ENCODE measurements at regions not wholly inside any gene's neighbourhood (a gene's known extent, or its start where the extent isn't known, plus 50 kb on each side); places are given as distances from the start of the nearest gene placed in this dataset.
"Not testable (repeated sequence)": the region's sequence is repeated elsewhere in the genome, so short reads cannot be mapped to it uniquely, and the experiment has no call there.

GRCh38 chr12:92234533-92234932 lies 88.9 kb upstream of the BTG1 start:
- DNase-seq (ENCODE audit: low read depth in 2 of 2) = no peak

- no peak for DNase-seq (ENCODE audit: low read depth in 2 of 2)
Measured at GRCh38 chr12:92233346-92234015, 87.8 kb upstream of the BTG1 start.

- DNase-seq (ENCODE audit: low read depth in 2 of 2) = not testable (repeated sequence)
Measured at GRCh38 chr12:92232371-92232932, 86.8 kb upstream of the BTG1 start.

GRCh38 chr12:92231945-92232344 lies 86.3 kb upstream of the BTG1 start:
- not testable (repeated sequence) for DNase-seq (ENCODE audit: low read depth in 2 of 2)

GRCh38 chr12:92231532-92231931 lies 85.9 kb upstream of the BTG1 start:
- not testable (repeated sequence) for DNase-seq (ENCODE audit: low read depth in 2 of 2)

DNA sequence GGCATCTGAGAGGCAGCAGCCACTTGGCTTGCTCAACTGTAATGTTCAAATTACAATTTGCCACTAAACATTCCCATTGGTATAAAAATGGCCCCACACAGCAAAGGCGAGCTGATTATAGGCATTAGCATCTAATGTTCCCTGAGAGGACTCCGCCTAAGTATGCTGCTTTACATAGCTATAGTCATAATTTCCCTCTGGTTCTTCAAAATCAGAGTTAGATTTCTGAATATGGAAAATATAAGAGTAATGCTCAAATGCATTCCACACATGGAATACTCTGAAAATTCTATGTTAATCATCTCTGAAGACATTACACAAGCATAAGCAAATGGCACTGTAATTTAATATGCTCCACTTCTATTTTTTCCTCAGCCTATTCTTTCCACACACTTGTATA lies 83.7 kb upstream of the BTG1 start:
- DNase-seq (ENCODE audit: low read depth in 2 of 2) = no peak

DNA sequence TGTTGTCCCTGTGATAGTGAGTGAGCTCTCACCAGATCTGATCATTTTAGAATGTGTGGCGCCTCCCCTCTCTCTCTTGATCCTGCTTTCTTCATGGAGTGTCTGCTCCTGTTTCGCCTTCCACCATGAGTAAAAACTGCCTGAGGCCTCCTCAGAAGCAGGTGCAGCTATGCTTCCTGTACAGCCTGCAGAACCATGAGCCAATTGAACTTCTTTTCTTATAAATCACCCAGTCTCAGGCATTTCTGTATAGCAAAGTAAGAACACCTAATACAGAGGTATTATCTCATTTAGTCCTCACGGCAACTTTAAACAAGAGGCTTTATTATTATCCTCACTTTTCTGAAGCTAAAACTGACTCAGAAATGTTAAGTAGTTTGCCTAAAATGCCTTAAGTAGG lies 81.3 kb upstream of the BTG1 start:
- no peak for DNase-seq (ENCODE audit: low read depth in 2 of 2)

DNA sequence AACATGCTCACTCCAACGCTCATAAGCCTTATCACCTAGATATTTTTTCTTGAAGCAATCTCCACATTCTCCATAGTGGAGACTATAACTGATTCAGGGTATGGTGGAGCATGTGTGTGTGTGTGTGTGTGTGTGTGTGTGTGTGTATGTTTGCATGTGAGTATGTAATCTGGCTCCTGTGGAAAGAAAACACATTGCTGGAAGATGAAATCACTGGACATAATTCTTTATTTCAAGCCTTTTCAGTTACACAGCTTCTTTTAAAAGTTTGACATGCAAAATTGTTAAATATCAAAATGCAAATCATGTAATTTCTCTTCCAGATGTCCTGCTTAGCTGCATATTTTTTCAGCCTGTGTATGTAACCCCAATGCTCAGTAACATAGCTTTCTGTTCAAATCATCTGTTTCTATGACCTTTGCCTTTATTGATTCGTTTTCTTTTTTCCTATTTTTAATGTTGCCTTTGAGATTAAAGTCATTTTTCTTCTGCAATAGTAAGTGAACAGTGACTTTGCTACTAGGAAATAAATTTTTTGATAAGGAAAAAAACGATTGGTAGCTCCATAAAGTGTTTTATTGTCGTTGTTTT lies 80.5 kb upstream of the BTG1 start:
- no peak for DNase-seq (ENCODE audit: low read depth in 2 of 2)

DNA sequence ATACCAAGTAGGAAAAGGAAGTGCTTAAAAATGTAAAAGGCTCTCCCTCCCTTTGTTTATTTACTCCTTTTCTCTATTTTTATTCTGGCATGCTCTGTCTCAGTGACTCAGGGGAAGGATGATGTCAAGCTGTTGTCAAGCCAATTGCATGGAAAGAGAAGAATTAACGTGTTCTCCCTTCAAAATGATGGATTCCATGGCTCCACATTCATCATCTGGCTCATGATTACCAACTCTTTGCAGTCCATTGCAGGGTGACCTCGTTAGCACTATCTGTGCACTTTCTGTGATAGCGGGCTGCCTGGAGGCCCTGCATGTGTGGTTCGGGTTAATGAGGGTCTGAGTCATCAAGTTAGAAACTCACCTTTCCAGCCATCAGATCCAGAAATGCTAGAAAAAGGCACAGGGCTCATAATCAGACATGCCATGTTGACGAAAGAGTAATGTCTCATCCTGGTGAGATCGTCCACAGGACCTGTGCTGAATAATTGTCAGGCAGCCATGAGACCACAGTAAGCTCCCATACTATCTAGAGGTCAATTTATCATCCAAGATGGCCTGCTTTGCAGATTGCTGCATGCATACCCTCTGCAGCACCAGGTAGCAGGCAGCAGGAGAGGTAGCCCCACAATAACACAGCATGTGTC lies 79.2 kb upstream of the BTG1 start:
- peak in 1 of 2 donors; percentile 43 for DNase-seq (ENCODE audit: low read depth in 2 of 2)

- no peak for DNase-seq (ENCODE audit: low read depth in 2 of 2)
Measured at GRCh38 chr12:92223481-92223880, 77.8 kb upstream of the BTG1 start.

DNA sequence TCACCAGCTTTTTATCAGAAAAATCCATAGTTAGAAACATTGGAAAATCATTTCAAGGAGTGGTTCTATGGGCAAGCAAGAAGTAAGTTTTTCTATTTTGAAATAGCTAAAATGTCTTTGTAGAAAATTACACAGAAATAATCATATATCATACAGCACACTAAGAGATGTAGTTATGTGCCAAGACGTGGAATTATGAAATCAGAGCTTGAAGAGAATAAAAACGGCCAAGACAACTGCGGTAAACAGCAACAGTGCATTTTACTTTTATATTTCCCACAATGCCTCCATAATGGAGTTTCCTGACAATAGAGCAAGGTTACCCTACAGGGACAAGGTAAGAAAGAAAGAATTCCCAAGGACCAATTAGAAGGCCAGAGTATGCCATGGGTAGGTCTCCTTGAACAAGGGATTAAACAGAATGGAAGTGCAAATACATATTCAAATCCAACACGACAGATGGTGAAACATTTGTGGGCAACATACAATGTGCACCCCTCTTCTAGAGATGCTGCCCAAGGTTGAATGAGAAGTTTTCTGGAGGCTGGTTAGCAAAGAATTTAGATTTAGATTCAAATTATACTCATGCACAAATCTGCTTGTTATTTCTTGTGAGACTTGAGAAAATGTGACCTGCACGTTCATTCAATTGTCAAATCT lies 76.1 kb upstream of the BTG1 start:
- no peak for DNase-seq (ENCODE audit: low read depth in 2 of 2)

DNA sequence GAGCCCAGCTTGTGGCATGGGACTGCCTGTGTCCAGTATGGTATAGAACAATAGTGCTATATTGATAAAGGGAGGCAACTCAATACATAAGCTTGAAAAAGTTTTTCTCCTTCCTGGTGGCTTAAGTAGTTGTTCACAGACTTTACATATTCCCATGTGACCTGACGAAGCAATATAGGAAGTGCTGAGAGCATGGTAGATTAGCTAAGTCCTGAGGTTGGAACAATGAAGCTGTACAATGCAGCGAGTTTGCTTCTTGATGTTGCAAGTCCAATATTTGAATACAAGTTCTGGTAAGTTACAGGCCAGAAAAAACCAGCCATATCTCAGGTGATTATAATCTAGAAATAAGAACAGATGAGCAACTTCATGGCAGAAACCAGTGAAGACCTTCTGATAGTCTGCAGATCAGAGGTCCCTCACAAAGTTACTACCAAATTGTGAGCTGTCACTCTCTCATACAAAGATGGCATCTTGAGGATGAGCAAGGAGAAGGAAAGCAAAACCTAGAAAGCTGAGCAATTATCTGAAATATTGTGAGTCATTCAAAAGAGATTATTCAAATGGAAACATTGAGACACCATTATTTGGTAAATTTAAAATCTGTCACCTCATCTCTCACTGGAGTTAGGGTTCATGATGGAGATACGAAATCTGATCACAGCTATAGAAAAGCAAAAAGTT lies 72.9 kb upstream of the BTG1 start:
- no peak for DNase-seq (ENCODE audit: low read depth in 2 of 2)

DNA sequence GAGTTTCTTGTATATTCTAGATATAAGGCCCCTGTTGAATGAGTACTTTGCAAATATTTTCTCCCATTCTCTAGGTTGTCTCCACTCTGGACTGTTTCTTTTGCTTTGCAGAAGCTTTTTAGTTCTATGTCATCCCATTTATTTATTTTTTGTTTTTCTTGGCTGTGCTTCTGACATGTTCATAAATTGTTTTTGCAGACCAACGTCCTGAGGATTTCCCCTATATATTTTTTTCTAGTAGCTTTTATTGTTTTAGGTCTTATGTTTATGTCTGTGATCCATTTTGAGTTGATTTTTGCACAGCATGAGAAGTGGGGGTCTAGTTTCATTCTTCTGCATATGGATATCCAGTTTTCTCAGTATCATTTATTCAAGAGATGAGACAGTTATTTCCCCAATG lies 70.4 kb upstream of the BTG1 start:
- peak; percentile 80 to 94 for DNase-seq (ENCODE audit: low read depth in 2 of 2)

GRCh38 chr12:92215358-92215757 lies 69.7 kb upstream of the BTG1 start:
- DNase-seq (ENCODE audit: low read depth in 2 of 2) = no peak

- peak in 1 of 2 donors; percentile 47 for DNase-seq (ENCODE audit: low read depth in 2 of 2)
Measured at GRCh38 chr12:92213166-92213565, 67.5 kb upstream of the BTG1 start.

- DNase-seq (ENCODE audit: low read depth in 2 of 2) = peak in 1 of 2 donors; percentile 20
Measured at GRCh38 chr12:92210071-92210470, 64.4 kb upstream of the BTG1 start.

DNA sequence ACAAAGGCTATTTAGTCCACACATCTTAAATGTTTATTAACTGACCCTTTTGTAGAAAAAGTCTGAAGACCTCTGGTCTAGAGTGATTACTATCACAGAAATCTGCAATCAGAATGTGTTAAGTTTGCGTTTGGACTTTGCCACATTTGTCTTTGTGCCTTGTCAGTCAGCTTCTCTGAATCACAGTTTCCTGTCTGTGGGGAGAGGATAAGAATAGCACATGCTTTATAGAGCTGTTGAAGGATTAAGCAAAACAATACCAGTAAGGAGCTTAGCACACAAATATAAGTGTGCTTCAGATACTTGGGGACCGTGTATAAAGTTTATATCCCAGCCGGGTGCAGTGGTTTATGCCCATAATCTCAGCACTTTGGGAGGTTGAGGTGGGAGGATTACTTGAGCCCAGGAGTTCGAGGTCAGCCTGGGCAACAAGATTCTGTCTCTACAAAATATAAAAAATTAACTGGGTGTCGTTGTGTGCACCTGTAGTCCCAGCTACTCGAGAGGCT lies 63.0 kb upstream of the BTG1 start:
- DNase-seq (ENCODE audit: low read depth in 2 of 2) = peak; percentile 83 to 97

DNA sequence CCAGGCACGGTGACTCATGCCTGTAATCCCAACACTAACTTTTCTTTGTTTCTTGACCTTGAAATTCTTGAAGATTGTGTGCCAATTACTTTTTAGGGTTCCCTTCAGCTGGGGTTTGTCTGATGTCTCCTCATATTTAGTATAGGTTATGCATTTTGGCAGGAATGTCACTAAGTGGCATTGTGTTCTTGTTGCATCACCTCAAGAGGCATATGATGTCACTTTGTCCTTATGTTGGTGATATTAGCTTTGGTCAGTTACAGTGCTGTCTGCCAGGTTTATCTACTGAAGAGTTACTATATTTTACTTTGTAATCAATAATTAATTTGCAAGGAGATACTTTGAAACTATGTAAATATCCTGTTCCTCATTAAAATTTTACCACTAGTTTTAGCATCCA lies 61.0 kb upstream of the BTG1 start:
- DNase-seq (ENCODE audit: low read depth in 2 of 2) = no peak

DNA sequence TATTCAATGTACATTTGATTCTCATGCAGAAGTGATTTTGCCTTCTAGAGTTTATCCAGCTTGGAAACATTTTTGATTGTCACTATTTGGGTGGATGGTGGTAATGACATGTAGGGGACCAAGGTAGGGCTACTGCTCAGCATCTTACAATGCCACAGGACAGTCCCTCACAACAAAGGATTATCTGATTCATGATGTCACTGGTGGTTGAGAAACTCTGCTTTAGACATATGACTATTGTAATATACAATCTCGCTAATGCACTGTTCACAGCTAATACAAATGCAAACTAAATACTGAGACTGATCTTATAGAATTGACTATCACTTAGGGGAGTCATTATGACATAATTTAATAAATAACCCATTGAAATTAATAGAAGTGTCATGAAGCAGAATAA lies 60.4 kb upstream of the BTG1 start:
- no peak for DNase-seq (ENCODE audit: low read depth in 2 of 2)

DNA sequence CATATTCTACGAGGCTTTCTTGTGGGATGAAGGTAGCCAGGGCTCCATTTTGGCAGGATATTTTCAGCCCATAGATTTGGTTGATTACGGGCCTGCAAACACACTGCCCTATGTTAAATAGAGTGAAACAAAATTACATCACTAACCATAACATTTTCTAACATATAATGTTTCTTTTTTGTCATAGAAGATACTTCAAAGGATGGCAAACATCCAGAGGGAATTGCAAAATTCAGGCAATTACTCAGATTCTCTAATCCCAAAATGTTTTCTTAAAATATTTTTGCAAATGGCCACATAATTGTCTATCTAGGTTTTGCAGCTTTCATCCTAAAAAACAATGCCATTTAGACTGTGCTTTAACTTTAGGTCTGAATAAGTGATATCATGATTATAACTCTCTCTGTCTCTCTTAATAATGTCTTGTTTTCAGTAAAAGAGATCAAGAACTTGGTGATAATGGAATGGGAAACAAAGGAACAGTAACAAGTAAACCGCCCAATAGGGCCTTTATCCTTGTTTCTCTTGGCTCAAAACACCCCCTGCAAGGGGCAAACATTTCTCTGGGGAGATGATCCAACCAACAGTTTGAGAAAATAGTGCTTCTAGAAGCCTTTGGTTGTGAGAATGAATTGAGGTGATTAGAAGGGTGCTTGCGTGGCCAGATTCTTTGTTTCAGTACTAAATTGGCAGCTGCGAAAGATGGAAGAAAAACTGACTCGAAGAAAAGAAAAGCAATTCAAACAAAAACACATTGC lies 54.4 kb upstream of the BTG1 start:
- DNase-seq (ENCODE audit: low read depth in 2 of 2) = no peak

DNA sequence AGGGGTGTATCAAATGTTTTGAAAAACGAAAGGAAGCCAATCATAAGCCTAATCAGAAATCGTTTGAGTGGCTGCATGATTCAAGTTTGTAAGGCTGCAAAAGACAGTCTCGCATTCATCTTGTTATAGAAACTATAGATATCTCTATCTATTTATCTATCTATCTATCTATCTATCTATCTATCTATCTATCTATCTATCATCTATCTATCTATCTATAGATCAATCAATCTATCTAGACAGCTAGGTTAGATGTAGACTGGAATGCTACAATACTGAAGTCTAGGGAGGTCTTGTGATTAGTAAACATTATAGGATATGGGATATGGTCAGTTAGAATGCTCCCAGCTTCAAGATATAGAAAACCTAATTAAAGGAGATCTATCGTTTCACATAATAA lies 52.2 kb upstream of the BTG1 start:
- DNase-seq (ENCODE audit: low read depth in 2 of 2) = no peak
